Renal pelvis (tissue), 1 donor: ENCODE measurements at regions not wholly inside any gene's neighbourhood (a gene's known extent, or its start where the extent isn't known, plus 50 kb on each side); places are given as distances from the start of the nearest gene placed in this dataset.

Source experiments
- DNase-seq: peaks from one replicate; pipeline ENCODE4 v3.0.0-alpha.2; 2013

DNA sequence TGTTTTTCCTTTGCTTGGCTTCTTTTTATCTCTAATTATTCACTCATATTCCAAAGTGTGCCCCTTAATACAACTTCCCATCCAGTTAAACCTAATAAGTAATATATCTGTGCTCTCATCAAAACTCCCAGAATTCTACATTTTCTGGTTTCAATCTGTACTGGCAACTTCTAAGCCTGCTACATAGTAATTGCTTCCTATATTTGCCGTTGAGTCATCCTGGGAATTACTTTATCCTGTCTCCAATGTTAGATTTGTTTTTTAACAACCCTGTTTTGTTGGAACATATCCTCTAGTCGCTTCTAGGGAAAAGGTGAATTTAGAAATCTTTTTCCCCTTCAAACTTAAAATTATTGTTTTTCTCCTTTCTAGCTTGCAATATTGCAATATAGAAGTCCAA lies 620.5 kb upstream of the PKN2 start:
- no peak for DNase-seq

GRCh38 chr1:88068407-88068960 lies 615.6 kb upstream of the PKN2 start:
- no peak for DNase-seq

GRCh38 chr1:88070956-88071355 lies 613.1 kb upstream of the PKN2 start:
- DNase-seq: no peak

- no peak for DNase-seq
Measured at GRCh38 chr1:88074661-88075060, 609.4 kb upstream of the PKN2 start.

DNA sequence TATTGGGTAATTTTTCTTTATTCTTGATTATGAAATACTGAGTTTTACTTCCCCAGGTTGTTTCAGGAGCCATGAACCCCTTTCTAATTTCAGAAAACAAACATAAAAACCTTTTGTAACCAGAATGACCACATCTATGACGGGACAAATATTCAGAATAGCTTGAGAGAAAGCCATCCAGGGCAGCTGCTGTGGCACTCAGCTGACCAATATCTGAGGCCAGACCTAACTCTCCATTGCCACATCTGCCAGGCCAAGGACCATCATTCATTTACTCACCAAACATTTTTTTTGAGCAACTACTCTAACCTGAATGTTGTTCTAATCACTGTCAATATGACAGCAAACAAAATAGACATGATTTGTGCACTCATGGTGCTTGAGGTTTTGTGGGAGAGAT lies 608.3 kb upstream of the PKN2 start:
- DNase-seq: no peak

- DNase-seq: no peak
Measured at GRCh38 chr1:88079036-88079435, 605.0 kb upstream of the PKN2 start.

GRCh38 chr1:88080875-88081274 lies 603.2 kb upstream of the PKN2 start:
- DNase-seq: no peak

DNA sequence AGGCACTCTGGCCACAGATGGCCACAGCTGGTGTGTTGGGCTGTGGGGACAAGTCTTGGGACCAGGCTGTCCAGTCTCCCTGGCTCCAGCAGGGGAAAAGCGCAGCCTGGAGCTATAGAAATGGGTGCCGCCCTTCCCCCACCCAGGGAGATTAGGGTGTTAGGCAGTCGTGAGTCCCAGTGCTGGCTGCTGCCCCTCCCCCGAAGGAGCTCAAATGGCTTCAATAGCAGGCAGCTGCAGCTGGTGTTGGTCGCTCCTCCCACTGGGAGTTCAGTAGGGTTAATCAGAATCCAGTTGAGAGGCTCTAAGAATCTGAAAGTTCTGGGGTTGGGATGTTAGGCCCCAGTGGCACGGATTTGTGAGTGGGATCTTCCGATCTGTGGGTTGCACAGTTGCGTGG lies 595.6 kb upstream of the PKN2 start:
- no peak for DNase-seq

DNA sequence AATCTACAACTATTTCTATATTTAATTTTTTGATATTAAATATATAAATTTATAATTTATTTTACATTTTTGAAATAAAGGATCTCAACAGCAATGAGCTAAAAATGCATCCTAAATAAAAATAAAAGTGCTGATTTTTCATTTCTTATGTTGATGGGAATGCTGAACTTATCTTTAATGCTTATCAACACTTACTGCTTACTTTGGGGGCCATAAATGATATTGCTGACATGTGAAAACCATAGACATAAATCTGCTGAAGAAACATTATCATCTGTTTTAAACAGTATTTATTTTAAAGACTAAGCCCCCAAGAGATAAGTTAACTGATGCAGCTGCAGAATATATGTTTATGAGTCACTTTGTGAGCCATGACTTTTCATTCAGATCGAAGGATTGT lies 594.1 kb upstream of the PKN2 start:
- DNase-seq: no peak

DNA sequence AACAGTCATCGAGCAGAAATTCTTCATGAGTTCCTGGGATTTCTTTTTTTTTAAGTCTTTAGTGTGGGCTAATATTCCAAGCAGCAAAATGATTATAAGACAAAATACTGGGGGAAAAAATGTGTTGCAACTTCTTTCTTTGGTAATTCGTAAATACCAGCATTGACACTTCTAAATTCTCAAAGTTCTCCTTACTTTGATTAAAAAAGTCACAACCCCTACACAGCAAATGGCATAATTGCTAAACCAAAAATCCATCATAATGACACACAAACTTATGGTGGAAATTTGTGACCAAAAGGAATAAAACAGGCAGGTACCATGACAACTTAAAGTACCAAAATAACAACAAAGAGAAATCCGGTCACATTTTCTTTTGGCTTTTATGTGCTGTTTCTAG lies 585.2 kb upstream of the PKN2 start:
- no peak for DNase-seq

DNA sequence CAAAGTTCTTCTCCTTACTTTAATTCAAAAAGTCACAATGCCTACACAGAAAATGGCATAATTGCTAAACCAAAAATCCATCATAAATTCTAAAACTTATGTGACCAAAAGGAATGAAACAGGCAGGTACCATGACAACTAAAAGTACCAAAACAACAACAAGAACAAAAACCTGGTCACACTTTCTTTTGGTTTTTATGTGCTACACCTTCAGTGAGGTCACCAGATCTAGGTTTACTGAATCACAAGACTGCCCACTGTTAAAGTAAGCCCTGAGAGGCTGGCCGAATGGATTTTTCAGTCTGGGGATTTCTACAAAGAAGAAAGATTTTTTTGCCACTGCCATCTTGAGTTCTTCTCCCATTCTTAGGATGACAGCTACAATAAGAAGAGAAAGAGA lies 583.0 kb upstream of the PKN2 start:
- DNase-seq: no peak

GRCh38 chr1:88104236-88104635 lies 579.8 kb upstream of the PKN2 start:
- DNase-seq: no peak

- DNase-seq: no peak
Measured at GRCh38 chr1:88104886-88105285, 579.2 kb upstream of the PKN2 start.

GRCh38 chr1:88111816-88112215 lies 572.3 kb upstream of the PKN2 start:
- DNase-seq: no peak

DNA sequence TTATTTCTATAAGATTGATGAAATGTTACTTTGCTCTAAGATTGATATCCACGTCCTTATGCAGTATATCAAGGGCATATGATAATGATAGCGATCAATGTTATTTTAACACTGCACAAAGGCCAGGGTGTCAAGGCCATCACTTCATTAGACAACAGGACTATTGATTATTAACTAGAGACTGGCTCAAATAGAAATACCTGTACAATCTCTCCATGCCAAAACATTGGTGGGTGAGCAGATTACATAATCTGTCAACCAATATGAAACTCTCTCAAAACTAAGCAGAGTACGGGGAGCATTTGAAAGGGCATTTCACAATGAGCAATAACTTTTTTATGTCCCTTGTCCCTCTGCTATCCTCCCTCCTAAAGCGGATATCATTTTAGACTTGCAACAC lies 566.5 kb upstream of the PKN2 start:
- DNase-seq: no peak

DNA sequence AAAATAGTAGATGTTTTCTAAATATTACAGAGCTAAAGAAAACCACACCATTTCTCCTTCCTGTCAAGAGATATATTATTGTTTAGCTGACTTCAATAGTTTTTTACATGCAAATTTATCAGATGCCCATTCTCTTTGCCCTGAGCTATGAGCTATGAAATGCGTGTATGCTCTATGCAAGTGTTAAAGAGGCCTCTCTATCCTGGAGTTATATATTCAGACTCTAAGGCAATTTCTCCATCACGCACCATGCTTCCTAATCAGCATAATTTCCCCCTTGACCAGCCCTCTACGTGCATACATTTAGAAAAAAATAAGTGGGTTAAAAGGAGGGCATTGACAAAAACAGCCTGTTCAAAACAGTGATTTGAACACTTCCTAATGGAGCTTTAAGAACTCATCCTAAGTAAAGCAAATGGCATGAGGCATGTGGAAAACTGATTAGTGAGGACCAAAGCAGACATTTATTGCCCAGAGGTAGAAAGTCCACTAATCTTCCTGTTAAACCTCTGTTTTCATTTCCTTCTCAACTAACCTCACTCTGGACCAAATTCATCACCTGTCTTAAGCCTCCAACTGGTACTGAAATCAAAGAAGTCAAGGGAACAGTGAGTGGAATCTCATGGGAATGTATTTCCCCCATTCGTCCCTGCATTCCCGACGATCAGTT lies 565.8 kb upstream of the PKN2 start:
- no peak for DNase-seq

DNA sequence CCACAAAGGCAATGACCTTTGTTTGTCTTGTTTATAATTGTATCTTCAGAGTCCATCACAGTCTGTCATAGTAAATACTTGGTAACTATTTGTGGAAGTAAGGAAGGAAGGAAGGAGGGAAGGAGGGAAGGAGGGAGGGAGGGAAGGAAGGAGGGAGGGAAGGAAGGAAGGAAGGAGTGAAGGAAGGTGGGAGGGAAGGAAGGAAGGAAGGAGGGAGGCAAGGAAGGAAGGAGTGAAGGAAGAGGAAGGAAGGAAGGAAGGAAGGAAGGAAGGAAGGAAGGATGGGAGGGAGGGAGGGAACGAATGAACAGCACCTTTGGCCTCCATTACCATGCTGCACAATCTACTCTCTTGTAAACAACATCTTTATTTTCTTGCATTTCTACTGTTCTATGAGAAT lies 559.5 kb upstream of the PKN2 start:
- DNase-seq: no peak

GRCh38 chr1:88126467-88126866 lies 557.6 kb upstream of the PKN2 start:
- DNase-seq: no peak

- no peak for DNase-seq
Measured at GRCh38 chr1:88133991-88134390, 550.1 kb upstream of the PKN2 start.

DNA sequence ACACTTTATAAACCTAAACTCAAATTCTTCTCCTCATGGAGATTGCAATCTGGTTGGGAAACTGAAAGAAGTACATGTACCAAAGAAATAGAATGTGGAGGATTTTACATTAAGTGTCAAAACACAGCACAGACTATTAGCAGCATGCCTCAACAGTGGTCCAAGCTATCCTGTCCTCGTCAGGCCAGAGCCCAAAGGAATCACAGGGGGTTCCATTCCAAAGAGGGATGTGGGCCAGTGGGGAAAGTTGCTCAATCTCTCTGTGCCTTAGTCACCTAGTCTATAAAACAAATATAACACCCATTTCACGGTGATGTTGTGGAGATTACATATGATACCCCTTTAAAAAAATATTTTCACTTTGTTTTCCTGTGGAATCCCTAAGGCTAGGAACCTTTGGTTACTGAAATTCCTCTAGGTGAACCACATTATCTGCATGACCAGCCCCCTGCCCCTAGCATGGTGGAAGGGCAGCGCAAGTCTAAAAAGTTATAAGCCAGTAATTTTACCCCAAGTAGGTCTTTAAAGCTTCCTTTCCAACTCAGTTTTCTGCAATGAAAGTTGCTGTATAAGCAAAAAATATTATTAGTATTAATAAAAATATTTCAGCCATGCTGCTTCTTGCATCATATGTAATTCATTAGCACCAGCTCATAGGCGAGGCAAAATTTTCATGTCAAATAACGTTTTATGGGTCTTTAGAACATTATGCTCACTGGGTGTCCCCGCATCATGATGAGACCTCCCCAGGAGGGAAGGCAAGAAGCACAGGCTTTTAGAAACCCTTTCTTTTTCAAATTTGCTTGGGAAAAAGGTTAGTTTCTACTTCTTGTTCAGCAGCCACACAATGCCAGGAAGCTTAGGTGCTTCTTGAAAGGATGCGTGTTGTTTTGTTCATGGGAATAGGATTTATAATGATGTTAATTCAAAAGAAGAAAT lies 548.8 kb upstream of the PKN2 start:
- DNase-seq: no peak

DNA sequence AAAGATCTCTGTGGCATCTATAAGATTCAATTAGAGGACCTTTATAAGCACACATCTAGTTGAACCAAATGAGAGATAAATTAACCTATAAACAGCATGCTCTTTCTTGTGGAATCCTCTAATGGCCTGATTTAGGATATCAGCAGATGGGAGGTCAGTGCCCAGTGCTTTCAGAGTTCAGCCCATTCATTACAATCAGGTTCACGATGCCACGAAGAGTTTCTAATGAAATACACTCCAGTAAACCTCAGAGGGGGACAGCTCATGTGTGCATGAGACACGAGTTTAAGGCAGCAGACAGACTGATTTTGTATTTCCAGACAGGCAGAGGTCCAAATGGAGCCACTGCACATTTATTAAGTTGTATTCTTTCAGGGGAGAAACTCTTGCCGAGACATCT lies 544.4 kb upstream of the PKN2 start:
- DNase-seq: no peak

- DNase-seq: no peak
Measured at GRCh38 chr1:88140325-88140724, 543.7 kb upstream of the PKN2 start.

- DNase-seq: no peak
Measured at GRCh38 chr1:88141499-88142074, 542.5 kb upstream of the PKN2 start.
